ENCODE measurements at regions not wholly inside any gene's neighbourhood (a gene's known extent, or its start where the extent isn't known, plus 50 kb on each side); places are given as distances from the start of the nearest gene placed in this dataset.

- POLR2A ChIA-PET (ENCODE audit: unreplicated experiment) = no interaction called here
- no peak overlapping the region for H3K4me3 ChIP-seq (ENCODE audit: low read length)
- H3K79me2 ChIP-seq (ENCODE audit: low read length) = no peaks in the 10 kb centered on the region
- no peaks in the 10 kb centered on the region for H3K9me3 ChIP-seq (ENCODE audit: low read length)
- no peak overlapping the region for H3K27ac ChIP-seq (ENCODE audit: low read length)
- no TSS peak for BruUV-seq (replicated peaks)
- no peaks in the 10 kb centered on the region for H3F3A ChIP-seq (ENCODE audit: low read length, unreplicated experiment)
- CTCF ChIA-PET = no interaction called here
- H4K20me1 ChIP-seq (ENCODE audit: low read length) = no peaks in the 10 kb centered on the region
- TF ChIP-seq EZH2phosphoT487 (IDR thresholded peaks at IDR 0.05; ENCODE audit: borderline replicate concordance, low read length) (no peak), EZH2 (IDR thresholded peaks at IDR 0.05; ENCODE audit: low read length, unreplicated experiment) (no peak)
- H2AFZ ChIP-seq (ENCODE audit: low read length) = no peak overlapping the region
- ATAC-seq (no peak), DNase-seq (no peak)
- intact Hi-C loops (cut with micrococcal nuclease) = no loop called here
- H3K9me2 ChIP-seq (replicated peaks; ENCODE audit: low read length) = no peaks in the 10 kb centered on the region
- H3K9ac ChIP-seq (ENCODE audit: low read length) = no peak overlapping the region
- H3K4me2 ChIP-seq (ENCODE audit: low read length) = no peak overlapping the region
- peaks cover 90% of the 10 kb centered on the region for H3K27me3 ChIP-seq (ENCODE audit: low read length)
- H3K4me1 ChIP-seq (ENCODE audit: insufficient read depth, low read length) = no peaks in the 10 kb centered on the region
- no peaks in the 10 kb centered on the region for H3K36me3 ChIP-seq (ENCODE audit: low read depth, low read length)
Measured at GRCh38 chr16:86362155-86362849, 148.0 kb upstream of the FOXF1 start.

- Histone ChIP-seq H3K4me3 (ENCODE audit: low read length) (no peak overlapping the region), H4K20me1 (ENCODE audit: low read length) (no peaks in the 10 kb centered on the region), H2AFZ (ENCODE audit: low read length) (no peak overlapping the region), H3K9me2 (replicated peaks; ENCODE audit: low read length) (no peaks in the 10 kb centered on the region), H3K9ac (ENCODE audit: low read length) (no peak overlapping the region), H3K4me2 (ENCODE audit: low read length) (no peak overlapping the region), H3K36me3 (ENCODE audit: low read depth, low read length) (no peaks in the 10 kb centered on the region), H3K79me2 (ENCODE audit: low read length) (no peaks in the 10 kb centered on the region), H3F3A (ENCODE audit: low read length, unreplicated experiment) (no peaks in the 10 kb centered on the region), H3K27me3 (ENCODE audit: low read length) (peaks cover 94% of the 10 kb centered on the region), H3K27ac (ENCODE audit: low read length) (no peak overlapping the region), H3K9me3 (ENCODE audit: low read length) (no peaks in the 10 kb centered on the region), H3K4me1 (ENCODE audit: insufficient read depth, low read length) (no peaks in the 10 kb centered on the region)
- POLR2A ChIA-PET (ENCODE audit: unreplicated experiment) = no interaction called here
- ATAC-seq (no peak), DNase-seq (peak; percentile 43)
- TF ChIP-seq EZH2phosphoT487 (IDR thresholded peaks at IDR 0.05; ENCODE audit: borderline replicate concordance, low read length) (no peak), EZH2 (IDR thresholded peaks at IDR 0.05; ENCODE audit: low read length, unreplicated experiment) (no peak), CTCF (conservative IDR thresholded peaks at IDR 0.05; ENCODE audit: low read depth, low read length) (no peak)
- CTCF ChIA-PET = no interaction called here
- BruUV-seq (replicated peaks) = no TSS peak
- intact Hi-C loops (cut with micrococcal nuclease) = no loop called here
Measured at GRCh38 chr16:86363057-86363490, 147.3 kb upstream of the FOXF1 start.

GRCh38 chr16:86363836-86364618 is 146.3 kb upstream of the FOXF1 start:
- peaks cover 91% of the 10 kb centered on the region for H3K27me3 ChIP-seq (ENCODE audit: low read length)
- no peaks in the 10 kb centered on the region for H3K4me1 ChIP-seq (ENCODE audit: insufficient read depth, low read length)
- intact Hi-C loops (cut with micrococcal nuclease) = no loop called here
- H3K36me3 ChIP-seq (ENCODE audit: low read depth, low read length) = no peaks in the 10 kb centered on the region
- H3K79me2 ChIP-seq (ENCODE audit: low read length) = no peaks in the 10 kb centered on the region
- H3F3A ChIP-seq (ENCODE audit: low read length, unreplicated experiment) = no peaks in the 10 kb centered on the region
- H3K9me3 ChIP-seq (ENCODE audit: low read length) = no peaks in the 10 kb centered on the region
- H3K27ac ChIP-seq (ENCODE audit: low read length) = no peak overlapping the region
- ATAC-seq (no peak), DNase-seq (no peak)
- H3K4me2 ChIP-seq (ENCODE audit: low read length) = no peak overlapping the region
- no peak overlapping the region for H2AFZ ChIP-seq (ENCODE audit: low read length)
- H3K9me2 ChIP-seq (replicated peaks; ENCODE audit: low read length) = no peaks in the 10 kb centered on the region
- no TSS peak for BruUV-seq (replicated peaks)
- no peaks in the 10 kb centered on the region for H4K20me1 ChIP-seq (ENCODE audit: low read length)
- CTCF ChIA-PET = no interaction called here
- POLR2A ChIA-PET (ENCODE audit: unreplicated experiment) = interaction anchor here (0.7 kb wide), 1 partner anchor 148 kb away, joined by 3 read pairs; no protein-coding TSS in a partner anchor
- TF ChIP-seq EZH2 (IDR thresholded peaks at IDR 0.05; ENCODE audit: low read length, unreplicated experiment) (no peak), EZH2phosphoT487 (IDR thresholded peaks at IDR 0.05; ENCODE audit: borderline replicate concordance, low read length) (no peak), CTCF (conservative IDR thresholded peaks at IDR 0.05; ENCODE audit: low read depth, low read length) (no peak)
- H3K9ac ChIP-seq (ENCODE audit: low read length) = no peak overlapping the region
- no peak overlapping the region for H3K4me3 ChIP-seq (ENCODE audit: low read length)

Measured in PC-3 (cell line).